ENCODE measurements at regions not wholly inside any gene's neighbourhood (a gene's known extent, or its start where the extent isn't known, plus 50 kb on each side); places are given as distances from the start of the nearest gene placed in this dataset.

GRCh38 chr17:5901731-5902130 is 168.4 kb upstream of the WSCD1 start:
- TF ChIP-seq POLR2AphosphoS5 (IDR thresholded peaks at IDR 0.05; ENCODE audit: low read depth, low read length) (no peak), TAF1 (IDR thresholded peaks at IDR 0.05; ENCODE audit: borderline replicate concordance, insufficient read depth, low read length) (no peak), REST (IDR thresholded peaks at IDR 0.05; ENCODE audit: insufficient read depth in 1 of 2, low read depth in 2 of 2, low read length in 2 of 2) (no peak), SIN3A (IDR thresholded peaks at IDR 0.05; ENCODE audit: borderline replicate concordance, insufficient read depth, low read length) (no peak), FOXP2 (optimal IDR thresholded peaks at IDR 0.05; ENCODE audit: borderline replicate concordance, extremely low read depth, extremely low read length, insufficient read depth) (no peak)
